GM04503 (cell line): ENCODE measurements at regions not wholly inside any gene's neighbourhood (a gene's known extent, or its start where the extent isn't known, plus 50 kb on each side); places are given as distances from the start of the nearest gene placed in this dataset.
A peak's percentile ranks its signal among the peaks of the same experiment; 100 is the strongest.
"Not testable (repeated sequence)": the region's sequence is repeated elsewhere in the genome, so short reads cannot be mapped to it uniquely, and the experiment has no call there.

Source experiments
- DNase-seq: peaks from one replicate; pipeline ENCODE4 v3.0.0-alpha.2; 2012; ENCODE audit warnings: low read depth

- DNase-seq = no peak
These were observed 154.6 kb upstream of the NYAP2 start for GRCh38 chr2:225244933-225245332.

GRCh38 chr2:225236769-225237323 is 162.7 kb upstream of the NYAP2 start:
- no peak for DNase-seq

GRCh38 chr2:225233234-225233633 is 166.3 kb upstream of the NYAP2 start:
- no peak for DNase-seq

- no peak for DNase-seq
These were observed 167.6 kb upstream of the NYAP2 start for GRCh38 chr2:225231900-225232299.

DNA sequence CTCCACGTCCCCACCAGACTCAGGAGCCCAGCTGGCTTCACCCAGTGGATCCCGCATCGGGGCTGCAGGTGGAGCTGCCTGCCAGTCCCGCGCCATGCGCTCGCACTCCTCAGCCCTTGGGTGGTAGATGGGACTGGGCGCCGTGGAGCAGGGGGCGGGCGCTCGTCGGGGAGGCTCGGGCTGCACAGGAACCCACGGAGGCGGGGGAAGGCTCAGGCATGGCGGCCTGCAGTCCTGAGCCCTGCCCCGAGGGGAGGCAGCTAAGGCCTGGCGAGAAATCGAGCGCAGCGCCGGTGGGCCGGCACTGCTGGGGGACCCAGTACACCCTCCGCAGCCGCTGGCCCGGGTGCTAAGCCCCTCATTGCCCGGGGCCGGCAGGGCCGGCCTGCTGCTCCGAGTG is 170.2 kb upstream of the NYAP2 start:
- not testable (repeated sequence) for DNase-seq

DNA sequence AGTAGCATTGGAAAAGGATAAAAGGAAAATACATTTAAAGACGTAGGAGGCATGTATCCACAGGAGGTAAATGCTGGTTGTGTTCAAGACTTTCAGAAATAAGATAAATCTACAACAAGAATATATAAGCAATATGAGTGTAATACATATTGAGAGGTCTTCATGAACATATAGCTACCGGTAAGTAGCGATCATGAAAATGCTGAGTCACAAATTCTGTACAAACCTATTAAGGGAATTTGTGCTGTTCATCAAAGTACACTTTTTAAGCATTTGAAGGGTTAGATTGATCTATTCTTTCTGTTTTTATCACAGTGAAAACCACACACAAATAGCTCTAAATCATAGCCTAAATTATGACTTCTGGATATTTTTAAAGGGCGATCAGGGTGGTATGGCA is 173.1 kb upstream of the NYAP2 start:
- DNase-seq = no peak

DNA sequence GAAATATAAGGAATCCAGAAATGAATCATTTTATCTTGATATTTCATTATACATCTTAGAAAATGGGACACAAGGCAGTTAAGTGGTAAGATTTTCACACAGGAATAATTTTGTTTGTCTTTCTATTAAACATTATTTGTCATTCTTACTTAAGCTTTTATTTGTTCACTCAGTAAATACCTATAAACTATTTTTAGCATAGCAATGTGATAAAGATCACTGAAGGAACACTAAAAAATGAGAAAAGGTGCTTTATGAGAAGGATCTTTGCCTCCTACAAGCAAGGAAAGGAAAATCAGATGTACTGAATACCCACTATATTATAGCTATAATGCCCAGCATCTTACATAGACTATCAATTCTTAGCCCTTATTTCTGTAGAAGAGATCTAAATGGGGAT is 176.2 kb upstream of the NYAP2 start:
- DNase-seq = no peak

DNA sequence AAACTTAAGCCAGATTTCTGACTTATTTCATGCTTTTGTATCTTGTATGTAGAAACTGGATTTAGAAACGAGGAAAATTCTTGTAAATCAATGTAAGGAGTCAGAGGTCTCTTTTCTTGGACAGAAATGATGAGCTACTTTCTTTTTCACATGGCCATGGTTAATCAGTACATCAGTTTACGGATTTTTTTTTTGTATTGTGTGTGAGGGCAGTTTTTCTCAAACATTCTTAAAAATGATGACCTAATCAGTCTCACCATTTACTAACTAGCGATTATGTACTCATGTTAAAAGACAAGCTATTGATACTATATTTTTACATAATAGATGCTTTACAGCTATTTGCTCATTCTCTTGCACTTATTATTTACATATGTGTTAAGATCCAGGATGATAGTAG is 165.2 kb upstream of the DOCK10 start:
- no peak for DNase-seq

- no peak for DNase-seq
These were observed 164.8 kb upstream of the DOCK10 start for GRCh38 chr2:225207043-225207442.

- no peak for DNase-seq
These were observed 154.3 kb upstream of the DOCK10 start for GRCh38 chr2:225196579-225196978.

DNA sequence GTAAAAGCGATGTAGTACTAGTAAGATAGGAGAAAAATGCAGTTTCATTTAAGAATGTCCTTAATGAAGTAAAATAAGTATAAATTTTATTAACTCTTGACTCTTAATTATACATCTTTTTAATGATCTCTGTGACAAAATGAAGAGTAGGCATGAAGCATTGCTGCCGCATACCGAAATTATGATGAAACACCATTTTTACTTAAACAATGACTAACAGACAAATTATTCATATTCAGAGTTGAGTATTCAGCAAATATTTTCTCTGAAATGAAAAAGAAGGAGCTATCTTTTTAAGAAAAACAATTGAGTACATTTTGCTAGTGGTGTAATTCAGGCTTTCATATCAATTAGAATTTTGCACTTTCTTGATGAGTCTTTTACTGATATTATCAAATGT is 150.6 kb upstream of the DOCK10 start:
- no peak for DNase-seq

- no peak for DNase-seq
These were observed 148.7 kb upstream of the DOCK10 start for GRCh38 chr2:225190987-225191386.

DNA sequence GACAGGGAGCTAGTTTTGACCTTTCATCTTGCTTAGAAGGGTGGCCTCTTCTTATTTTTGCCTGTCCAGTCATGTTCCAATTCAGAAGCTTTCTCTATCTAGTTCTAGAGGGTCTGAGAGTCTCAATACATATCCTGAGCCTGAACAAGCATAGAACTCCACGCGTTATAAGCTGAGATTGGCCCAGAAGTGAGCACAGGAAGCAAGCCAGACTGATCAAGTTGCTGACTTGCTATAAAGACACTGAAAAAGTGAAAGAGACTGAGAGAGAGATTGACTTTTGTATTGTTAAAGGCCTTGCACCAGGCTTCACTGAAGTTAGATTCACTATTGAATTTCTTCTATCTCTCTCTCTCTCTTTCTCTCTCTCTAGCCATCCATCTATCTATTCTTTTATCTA is 142.7 kb upstream of the DOCK10 start:
- DNase-seq = no peak

DNA sequence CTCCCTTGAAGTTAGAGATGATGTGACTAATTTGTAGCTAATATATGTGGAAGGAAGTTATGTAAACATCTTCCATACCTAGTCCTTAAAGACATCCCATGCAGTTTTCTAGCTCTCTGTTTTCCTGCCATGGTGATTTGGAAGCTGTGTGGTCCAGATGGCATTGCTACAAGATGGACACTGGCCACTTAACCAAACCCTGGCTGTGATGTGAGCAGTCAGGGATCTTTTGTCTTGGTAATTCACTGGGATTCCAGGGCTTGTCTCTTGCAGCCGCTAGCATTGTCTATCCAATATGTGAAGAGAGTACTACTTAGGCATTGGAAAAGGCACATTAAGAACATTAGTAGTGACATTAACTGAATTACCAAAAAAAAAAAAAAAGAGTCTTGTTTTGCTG is 139.9 kb upstream of the DOCK10 start:
- no peak for DNase-seq

DNA sequence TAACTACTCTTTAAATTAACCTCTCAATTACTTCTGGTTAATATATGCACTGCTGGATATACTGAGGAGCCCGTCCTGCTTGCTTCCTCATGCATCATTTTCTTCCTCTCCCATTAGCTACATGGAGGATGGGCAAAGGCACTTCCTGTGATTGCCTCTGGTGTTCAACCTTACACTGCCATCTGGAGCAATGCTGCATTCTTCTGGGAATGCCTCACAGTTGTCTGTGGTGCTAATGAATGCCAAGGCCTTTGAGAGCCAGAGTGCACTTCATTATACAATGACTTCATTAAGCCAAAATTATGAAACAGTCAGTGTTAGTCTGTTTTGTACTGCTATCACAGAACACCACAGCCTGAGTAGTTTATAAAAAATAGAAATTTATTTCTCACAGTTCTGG is 134.8 kb upstream of the DOCK10 start:
- DNase-seq = peak; percentile 90

GRCh38 chr2:225173909-225174308 is 131.6 kb upstream of the DOCK10 start:
- DNase-seq = no peak

GRCh38 chr2:225171350-225171749 is 129.1 kb upstream of the DOCK10 start:
- DNase-seq = no peak

- no peak for DNase-seq
These were observed 127.9 kb upstream of the DOCK10 start for GRCh38 chr2:225170162-225170561.

GRCh38 chr2:225169396-225169795 is 127.1 kb upstream of the DOCK10 start:
- no peak for DNase-seq

DNA sequence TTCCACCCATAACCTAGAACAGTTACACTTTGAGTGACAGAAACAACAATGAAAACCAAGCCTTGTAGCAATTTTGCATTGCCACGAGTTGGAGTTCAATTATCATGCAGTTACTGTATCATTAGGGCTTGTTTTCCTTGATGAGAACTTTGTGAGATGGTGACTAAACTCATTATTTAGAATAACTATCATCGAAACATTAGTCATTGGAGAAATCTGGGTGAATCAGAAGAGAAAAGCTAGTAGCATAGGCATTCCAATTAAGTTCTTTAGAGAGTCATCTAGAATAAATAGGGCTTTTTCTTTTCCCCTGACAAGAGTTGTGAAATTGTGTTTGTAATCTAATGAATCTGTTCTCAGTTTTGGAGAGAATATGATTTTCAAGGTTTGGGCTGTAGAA is 122.8 kb upstream of the DOCK10 start:
- DNase-seq = peak; percentile 82

DNA sequence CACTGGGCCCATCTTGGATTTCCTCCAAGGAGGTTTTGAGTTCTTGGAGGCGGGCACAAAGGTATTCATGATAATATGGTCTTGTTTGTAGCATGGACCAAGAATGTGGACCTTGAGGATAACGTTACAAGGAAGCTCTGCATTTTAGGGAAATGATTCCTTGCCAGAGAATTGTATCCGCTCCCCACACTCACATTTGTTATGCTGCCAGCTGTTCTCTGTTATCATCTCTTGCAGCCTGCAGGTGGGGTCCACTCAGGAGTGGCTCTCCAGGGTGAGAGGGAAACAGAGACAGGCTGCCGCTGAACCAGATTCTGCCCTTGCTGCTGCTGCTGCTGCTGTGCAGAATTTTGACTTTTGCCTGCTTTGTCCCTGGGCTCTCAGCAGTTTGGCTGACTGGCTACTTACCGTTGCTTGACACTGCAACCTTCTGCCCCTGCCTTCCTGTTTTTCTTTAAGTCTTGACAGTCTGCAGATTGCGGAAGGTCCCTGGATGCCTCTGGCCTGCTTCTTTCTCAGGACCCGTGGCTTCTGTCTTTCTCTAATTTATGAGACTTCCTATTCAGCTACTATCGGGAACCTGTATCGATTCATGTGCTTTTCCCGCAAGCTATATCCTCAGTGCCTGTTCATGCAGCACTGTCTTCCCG is 122.3 kb upstream of the DOCK10 start:
- DNase-seq = no peak

GRCh38 chr2:225158360-225158759 is 116.1 kb upstream of the DOCK10 start:
- no peak for DNase-seq

DNA sequence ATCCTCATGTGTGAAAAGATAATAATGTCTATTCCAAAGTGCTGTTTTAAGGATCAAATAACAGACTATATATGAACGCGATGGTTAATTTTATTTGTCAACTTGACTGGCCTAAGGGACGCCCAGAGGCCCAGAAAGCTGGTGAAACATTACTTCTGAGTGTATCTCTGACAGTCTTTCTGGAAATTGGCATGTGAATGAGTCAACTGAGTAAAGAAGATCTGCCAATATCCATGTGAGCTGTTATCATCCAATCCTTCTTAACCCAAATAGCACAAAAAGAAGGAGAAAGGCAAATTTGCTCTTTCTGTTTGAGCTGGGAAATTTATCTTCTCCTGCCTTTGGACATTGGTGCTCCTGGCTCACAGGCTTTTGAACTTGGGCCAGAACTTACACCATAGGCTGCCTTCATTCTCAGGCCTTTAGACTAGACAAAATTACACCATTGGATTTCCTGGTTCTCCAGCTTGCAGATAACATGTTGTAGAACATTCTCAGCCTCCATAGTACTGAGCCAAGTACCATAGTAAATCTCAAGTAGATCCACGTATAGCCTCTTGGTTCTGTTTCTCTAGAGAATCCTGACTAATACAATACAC is 114.7 kb upstream of the DOCK10 start:
- no peak for DNase-seq

DNA sequence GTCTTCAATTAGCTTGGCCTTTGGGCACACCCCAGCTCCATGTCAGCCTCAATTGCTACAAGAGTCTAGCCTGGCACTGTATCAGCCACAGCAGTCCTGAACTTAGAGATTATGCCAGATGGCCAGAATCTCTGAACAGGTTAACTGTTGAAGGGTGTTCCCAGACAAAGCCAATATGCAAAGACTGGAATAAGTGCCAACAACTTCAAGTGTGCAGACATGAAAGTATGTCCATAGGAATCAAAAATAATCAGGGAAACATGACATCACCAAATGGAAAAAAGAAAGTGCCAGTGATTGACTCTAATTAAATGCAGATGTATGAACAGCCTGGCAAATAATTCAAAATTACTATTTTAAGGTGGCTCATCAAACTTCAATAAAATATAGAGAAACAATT is 98.5 kb upstream of the DOCK10 start:
- DNase-seq = no peak
